C4-2B (cell line): ENCODE measurements at regions not wholly inside any gene's neighbourhood (a gene's known extent, or its start where the extent isn't known, plus 50 kb on each side); places are given as distances from the start of the nearest gene placed in this dataset.

ENCODE experiments used
- ZFX ChIP-seq: fragments of 450-650 bp; IDR thresholded peaks from 2 replicates; pipeline ENCODE4 v1.6.1; 2017
- TF ChIP-seq, protein P1 (sequence below): fragments of 450-650 bp; conservative IDR thresholded peaks from 2 replicates; pipeline ENCODE4 v1.5.1; 2017; ENCODE audit warnings: mild to moderate bottlenecking

DNA sequence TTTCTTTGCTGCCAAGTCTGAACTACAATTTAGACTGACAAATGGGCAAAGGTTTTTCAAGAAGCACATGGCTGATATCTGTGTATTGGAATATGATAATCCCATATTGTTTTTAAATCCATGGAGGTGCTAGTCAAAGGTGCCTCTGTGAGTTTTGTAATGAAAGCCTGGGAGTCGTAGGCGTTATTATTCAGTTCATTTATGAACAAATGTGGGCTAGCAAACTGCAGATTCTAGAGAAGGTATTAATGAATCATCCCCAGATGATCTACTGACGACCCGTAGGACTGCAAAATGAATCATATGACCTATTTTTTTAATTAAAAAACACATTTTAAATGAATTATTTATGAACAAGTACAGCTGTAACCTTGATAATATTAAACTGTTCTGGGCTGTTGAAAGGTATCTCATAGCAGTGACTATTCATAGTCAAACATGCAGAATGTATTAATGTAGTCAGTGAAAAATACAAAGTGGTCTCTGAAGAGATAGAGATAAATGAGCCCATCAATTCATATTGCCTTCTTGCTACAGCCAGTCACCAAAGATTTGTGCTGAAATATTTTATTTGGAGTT lies 1317.8 kb upstream of the MAP3K7 start:
- TF ChIP-seq, protein P1, sequence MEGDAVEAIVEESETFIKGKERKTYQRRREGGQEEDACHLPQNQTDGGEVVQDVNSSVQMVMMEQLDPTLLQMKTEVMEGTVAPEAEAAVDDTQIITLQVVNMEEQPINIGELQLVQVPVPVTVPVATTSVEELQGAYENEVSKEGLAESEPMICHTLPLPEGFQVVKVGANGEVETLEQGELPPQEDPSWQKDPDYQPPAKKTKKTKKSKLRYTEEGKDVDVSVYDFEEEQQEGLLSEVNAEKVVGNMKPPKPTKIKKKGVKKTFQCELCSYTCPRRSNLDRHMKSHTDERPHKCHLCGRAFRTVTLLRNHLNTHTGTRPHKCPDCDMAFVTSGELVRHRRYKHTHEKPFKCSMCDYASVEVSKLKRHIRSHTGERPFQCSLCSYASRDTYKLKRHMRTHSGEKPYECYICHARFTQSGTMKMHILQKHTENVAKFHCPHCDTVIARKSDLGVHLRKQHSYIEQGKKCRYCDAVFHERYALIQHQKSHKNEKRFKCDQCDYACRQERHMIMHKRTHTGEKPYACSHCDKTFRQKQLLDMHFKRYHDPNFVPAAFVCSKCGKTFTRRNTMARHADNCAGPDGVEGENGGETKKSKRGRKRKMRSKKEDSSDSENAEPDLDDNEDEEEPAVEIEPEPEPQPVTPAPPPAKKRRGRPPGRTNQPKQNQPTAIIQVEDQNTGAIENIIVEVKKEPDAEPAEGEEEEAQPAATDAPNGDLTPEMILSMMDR = no peak
- no peak for TF ChIP-seq ZFX
